GM18907 (cell line): ENCODE measurements at regions not wholly inside any gene's neighbourhood (a gene's known extent, or its start where the extent isn't known, plus 50 kb on each side); places are given as distances from the start of the nearest gene placed in this dataset.
"Not testable (repeated sequence)": the region's sequence is repeated elsewhere in the genome, so short reads cannot be mapped to it uniquely, and the experiment has no call there.

Experiments
- ATAC-seq: cut with Tn5 transposase; IDR thresholded peaks from one replicate; pipeline ENCODE4 v1.9.1; 2021; ENCODE audit warnings: mild to moderate bottlenecking, moderate library complexity; ENCODE audit not compliant: unreplicated experiment

- ATAC-seq, result no peak
These were observed 151.8 kb upstream of the EPB41L4A start for GRCh38 chr5:112570708-112571444.

GRCh38 chr5:112573441-112573840, 154.4 kb upstream of the EPB41L4A start:
- ATAC-seq, result no peak

- ATAC-seq, result no peak
These were observed 155.5 kb upstream of the EPB41L4A start for GRCh38 chr5:112574536-112574935.

- no peak for ATAC-seq
These were observed 157.3 kb upstream of the EPB41L4A start for GRCh38 chr5:112576298-112576925.

- ATAC-seq, result no peak
These were observed 158.0 kb upstream of the APC start for GRCh38 chr5:112579599-112580170.

GRCh38 chr5:112581811-112582320, 155.8 kb upstream of the APC start:
- no peak for ATAC-seq

GRCh38 chr5:112583166-112583565, 154.5 kb upstream of the APC start:
- ATAC-seq, result no peak

- ATAC-seq, result no peak
These were observed 152.9 kb upstream of the APC start for GRCh38 chr5:112584781-112585180.

GRCh38 chr5:112586596-112587062, 151.1 kb upstream of the APC start:
- peak; percentile 79 for ATAC-seq

GRCh38 chr5:112590858-112591257, 146.8 kb upstream of the APC start:
- not testable (repeated sequence) for ATAC-seq

- ATAC-seq, result no peak
These were observed 143.4 kb upstream of the APC start for GRCh38 chr5:112594095-112594850.

GRCh38 chr5:112594941-112595340, 142.7 kb upstream of the APC start:
- ATAC-seq, result no peak

- ATAC-seq, result no peak
These were observed 139.9 kb upstream of the APC start for GRCh38 chr5:112597831-112598230.

GRCh38 chr5:112600510-112600909, 137.2 kb upstream of the APC start:
- ATAC-seq, result not testable (repeated sequence)

- peak; percentile 68 for ATAC-seq
These were observed 132.7 kb upstream of the APC start for GRCh38 chr5:112604732-112605630.

- no peak for ATAC-seq
These were observed 128.7 kb upstream of the APC start for GRCh38 chr5:112608975-112609374.

- no peak for ATAC-seq
These were observed 125.0 kb upstream of the APC start for GRCh38 chr5:112612663-112613062.

GRCh38 chr5:112614285-112614684, 123.4 kb upstream of the APC start:
- ATAC-seq, result no peak

GRCh38 chr5:112614986-112615385, 122.7 kb upstream of the APC start:
- ATAC-seq, result no peak
